Suprapubic skin (tissue), 4 donors: ENCODE measurements at regions not wholly inside any gene's neighbourhood (a gene's known extent, or its start where the extent isn't known, plus 50 kb on each side); places are given as distances from the start of the nearest gene placed in this dataset.

Source experiments
- POLR2A ChIP-seq, 2 donors: fragments of 450-650 bp; IDR thresholded peaks; one replicate each; pipeline ENCODE4 v1.6.1; 2017; ENCODE audit warnings: antibody characterized with exemption in 2 of 2, mild to moderate bottlenecking in 2 of 2, moderate library complexity in 2 of 2
- POLR2AphosphoS5 ChIP-seq, 3 donors: sonication (generic); formaldehyde crosslinking; IDR thresholded peaks; one replicate each; pipeline ENCODE4 v1.6.1; 2017; ENCODE audit warnings: antibody characterized with exemption in 3 of 3
- TF ChIP-seq, protein P1 (sequence below), 2 donors: fragments of 200-600 bp in 1 of 2; fragments of 450-650 bp in 1 of 2; sonication (generic) in 1 of 2; IDR thresholded peaks; one replicate each; pipeline ENCODE4 v1.5.1; 2016 to 2019; ENCODE audit warnings: antibody characterized with exemption in 2 of 2, mild to moderate bottlenecking in 1 of 2, moderate library complexity in 1 of 2

GRCh38 chr3:175951047-175951694 is 1092.0 kb downstream of the NAALADL2 start:
- TF ChIP-seq, protein P1, sequence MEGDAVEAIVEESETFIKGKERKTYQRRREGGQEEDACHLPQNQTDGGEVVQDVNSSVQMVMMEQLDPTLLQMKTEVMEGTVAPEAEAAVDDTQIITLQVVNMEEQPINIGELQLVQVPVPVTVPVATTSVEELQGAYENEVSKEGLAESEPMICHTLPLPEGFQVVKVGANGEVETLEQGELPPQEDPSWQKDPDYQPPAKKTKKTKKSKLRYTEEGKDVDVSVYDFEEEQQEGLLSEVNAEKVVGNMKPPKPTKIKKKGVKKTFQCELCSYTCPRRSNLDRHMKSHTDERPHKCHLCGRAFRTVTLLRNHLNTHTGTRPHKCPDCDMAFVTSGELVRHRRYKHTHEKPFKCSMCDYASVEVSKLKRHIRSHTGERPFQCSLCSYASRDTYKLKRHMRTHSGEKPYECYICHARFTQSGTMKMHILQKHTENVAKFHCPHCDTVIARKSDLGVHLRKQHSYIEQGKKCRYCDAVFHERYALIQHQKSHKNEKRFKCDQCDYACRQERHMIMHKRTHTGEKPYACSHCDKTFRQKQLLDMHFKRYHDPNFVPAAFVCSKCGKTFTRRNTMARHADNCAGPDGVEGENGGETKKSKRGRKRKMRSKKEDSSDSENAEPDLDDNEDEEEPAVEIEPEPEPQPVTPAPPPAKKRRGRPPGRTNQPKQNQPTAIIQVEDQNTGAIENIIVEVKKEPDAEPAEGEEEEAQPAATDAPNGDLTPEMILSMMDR (IDR thresholded peaks at IDR 0.05), result no peak
- TF ChIP-seq POLR2A (IDR thresholded peaks at IDR 0.05) (no peak), POLR2AphosphoS5 (IDR thresholded peaks at IDR 0.05) (no peak)
